CD14-positive monocyte (primary cell): ENCODE measurements at regions not wholly inside any gene's neighbourhood (a gene's known extent, or its start where the extent isn't known, plus 50 kb on each side); places are given as distances from the start of the nearest gene placed in this dataset.

ENCODE experiments used
- DNase-seq, 3 donors: peaks; one replicate each; pipeline ENCODE4 v3.0.0-alpha.2; 2011 to 2022
- H2AFZ ChIP-seq: 2 replicates; pipeline ENCODE4 v1.6.0; 2012; ENCODE audit warnings: mild to moderate bottlenecking, low read depth, low read length, inconsistent platforms; ENCODE audit not compliant: insufficient read depth, poor library complexity, severe bottlenecking
- H3K27ac ChIP-seq, 2 donors: 1 replicate in 1 of 2; 2 replicates in 1 of 2; pipeline ENCODE4 v1.5.1; 2012 to 2013; ENCODE audit warnings: low read length in 2 of 2, control low read depth in 1 of 2, inconsistent platforms in 1 of 2, low read depth in 1 of 2, mild to moderate bottlenecking in 1 of 2
- H3K27me3 ChIP-seq, 2 donors: one replicate each; pipeline versions ENCODE4 v1.6.0 to v1.6.1; 2011 to 2013; ENCODE audit warnings: low read length in 2 of 2; ENCODE audit not compliant: control insufficient read depth in 2 of 2, insufficient read depth in 2 of 2
- H3K36me3 ChIP-seq, 2 donors: replicated peaks in 1 of 2; 1 replicate in 1 of 2; 2 replicates in 1 of 2; pipeline versions ENCODE4 v1.5.1 to v1.6.1; 2012 to 2013; ENCODE audit warnings: low read length in 2 of 2, control low read depth in 1 of 2, inconsistent platforms in 1 of 2, mild to moderate bottlenecking in 1 of 2; ENCODE audit not compliant: insufficient read depth in 2 of 2, control insufficient read depth in 1 of 2
- H3K4me1 ChIP-seq, 2 donors: 1 replicate in 1 of 2; 2 replicates in 1 of 2; pipeline versions ENCODE4 v1.5.1 to v1.6.1; 2012 to 2013; ENCODE audit warnings: low read length in 2 of 2, control low read depth in 1 of 2, inconsistent platforms in 1 of 2, mild to moderate bottlenecking in 1 of 2, moderate library complexity in 1 of 2; ENCODE audit not compliant: insufficient read depth in 2 of 2, control insufficient read depth in 1 of 2
- H3K4me2 ChIP-seq: replicated peaks from 2 replicates; pipeline ENCODE3; 2012; ENCODE audit warnings: low read length, moderate library complexity, mild to moderate bottlenecking; ENCODE audit not compliant: poor library complexity, severe bottlenecking; ENCODE audit errors: extremely low read depth
- H3K4me3 ChIP-seq, 3 experiments: fragments of 200-600 bp in 1 of 3; sonication (generic) in 1 of 3; replicated peaks in 1 of 3; 1 replicate in 2 of 3; 2 replicates in 1 of 3; pipeline ENCODE4 v1.5.1; 2011 to 2013; ENCODE audit warnings: low read length in 3 of 3, mild to moderate bottlenecking in 3 of 3, control low read depth in 2 of 3, low read depth in 2 of 3, inconsistent platforms in 1 of 3, moderate library complexity in 1 of 3
- H3K79me2 ChIP-seq: 2 replicates; pipeline ENCODE4 v1.6.0; 2012; ENCODE audit warnings: mild to moderate bottlenecking, control low read depth, inconsistent platforms, low read length, moderate library complexity; ENCODE audit not compliant: insufficient read depth
- H3K9ac ChIP-seq: 2 replicates; pipeline ENCODE4 v1.6.0; 2017; ENCODE audit warnings: low read length, mild to moderate bottlenecking; ENCODE audit not compliant: insufficient read depth, poor library complexity, severe bottlenecking
- H3K9me3 ChIP-seq, 2 donors: replicated peaks in 1 of 2; 1 replicate in 1 of 2; 2 replicates in 1 of 2; pipeline versions ENCODE4 v1.5.1 to v1.6.1; 2012 to 2013; ENCODE audit warnings: low read length in 2 of 2, control low read depth in 1 of 2; ENCODE audit not compliant: control insufficient read depth in 1 of 2, insufficient read depth in 1 of 2
- H4K20me1 ChIP-seq: 2 replicates; pipeline ENCODE4 v1.6.0; 2012; ENCODE audit warnings: mild to moderate bottlenecking, low read length, control low read depth, moderate library complexity; ENCODE audit not compliant: insufficient read depth
- H3K27ac Mint-ChIP-seq, 7 donors: one replicate each; pipeline ENCODE4 v1.8.0; 2020; ENCODE audit warnings: mild to moderate bottlenecking in 7 of 7, mixed read lengths in 7 of 7, moderate library complexity in 6 of 7, inconsistent platforms in 2 of 7
- H3K27me3 Mint-ChIP-seq, 3 donors: one replicate each; pipeline ENCODE4 v1.8.0; 2021 to 2022; ENCODE audit warnings: low read depth in 3 of 3, mild to moderate bottlenecking in 3 of 3, mixed read lengths in 3 of 3, moderate library complexity in 3 of 3, inconsistent platforms in 1 of 3
- H3K36me3 Mint-ChIP-seq, 2 donors: one replicate each; pipeline ENCODE4 v1.8.0; 2020; ENCODE audit warnings: mixed read lengths in 2 of 2, inconsistent platforms in 1 of 2, mild to moderate bottlenecking in 1 of 2
- H3K4me1 Mint-ChIP-seq: one replicate; pipeline ENCODE4 v1.8.0; 2020; ENCODE audit warnings: mild to moderate bottlenecking, mixed read lengths
- H3K4me3 Mint-ChIP-seq, 2 donors: one replicate each; pipeline ENCODE4 v1.8.0; 2020; ENCODE audit warnings: mild to moderate bottlenecking in 2 of 2, mixed read lengths in 2 of 2, moderate library complexity in 1 of 2
- H3K9me3 Mint-ChIP-seq, 7 donors: one replicate each; pipeline ENCODE4 v1.8.0; 2020 to 2022; ENCODE audit warnings: mixed read lengths in 7 of 7, mild to moderate bottlenecking in 6 of 7, moderate library complexity in 6 of 7, inconsistent platforms in 2 of 7
- WGBS: methylation state at CpG from one replicate; pipeline ENCODE4 v1.1.5; 2013; ENCODE audit warnings: missing lambda C conversion rate; ENCODE audit not compliant: insufficient coverage; 5-methylcytosine and 5-hydroxymethylcytosine counted together
- intact Hi-C, 2 donors: fragments of 100-400 bp; cut with micrococcal nuclease; formaldehyde crosslinking; loops; one replicate each; pipeline versions ENCODE4 v1.15.0 to v1.15.1; 2023
- TF ChIP-seq, protein P1 (sequence below): fragments of 200-600 bp; IDR thresholded peaks from one replicate; pipeline ENCODE4 v1.8.0; 2022; ENCODE audit warnings: antibody characterized with exemption, mild to moderate bottlenecking

DNA sequence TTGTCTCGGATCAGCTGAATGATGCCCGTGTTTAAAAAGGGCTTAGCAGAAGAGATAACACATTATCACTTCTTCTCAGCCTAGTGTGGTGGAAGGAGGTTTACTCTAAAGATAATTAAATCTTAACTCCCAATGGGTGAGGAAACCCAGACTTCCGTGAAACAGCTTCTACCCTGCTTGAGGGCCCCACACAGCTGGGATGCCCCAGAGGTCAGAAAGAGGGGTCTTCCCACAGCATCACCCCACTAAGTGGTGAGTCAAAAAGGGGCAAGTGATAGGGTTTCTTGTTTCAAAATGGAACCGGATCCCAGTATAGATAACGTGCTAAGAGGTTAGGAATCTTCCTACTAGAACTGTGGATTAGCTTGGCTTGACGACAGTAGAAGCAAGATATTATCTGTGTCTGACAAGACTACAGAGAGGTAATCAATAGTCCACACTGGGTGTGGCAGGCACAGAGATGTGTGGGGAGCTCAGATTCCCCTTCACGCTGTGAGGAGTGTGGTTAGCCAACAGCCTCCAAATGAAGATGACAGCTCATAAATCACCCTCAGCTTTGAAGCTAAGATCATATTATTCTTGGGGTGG lies 129.6 kb upstream of the COPS8 start:
- intact Hi-C loops, result no loop called here
- Histone ChIP-seq H3K36me3 (no peaks in the 10 kb centered on the region), H3K4me1 (no peaks in the 10 kb centered on the region), H3K27ac (no peak overlapping the region), H3K79me2 (no peaks in the 10 kb centered on the region), H3K4me3 (no peak overlapping the region), H3K27me3 (peaks cover 0 to 8% of the 10 kb centered on the region in 2 donors), H3K9ac (no peak overlapping the region), H2AFZ (no peak overlapping the region), H3K9me3 (peaks cover 0 to 6% of the 10 kb centered on the region in 2 donors), H4K20me1 (no peaks in the 10 kb centered on the region), H3K4me2 (no peak overlapping the region)
- H3K4me3 Mint-ChIP-seq, result no peak overlapping the region
- H3K27ac Mint-ChIP-seq, result no peak overlapping the region
- peaks cover 4% of the 10 kb centered on the region for H3K4me1 Mint-ChIP-seq
- 100% methylated on average over 1 of the region's 7 CpGs for WGBS
- no peak for DNase-seq
- peaks cover 5 to 22% (median 16%) of the 10 kb centered on the region in 7 donors for H3K9me3 Mint-ChIP-seq
- H3K27me3 Mint-ChIP-seq, result peaks cover 6 to 19% (median 10%) of the 10 kb centered on the region in 3 donors
- H3K36me3 Mint-ChIP-seq, result peaks cover 0 to 2% of the 10 kb centered on the region in 2 donors
- TF ChIP-seq, protein P1, sequence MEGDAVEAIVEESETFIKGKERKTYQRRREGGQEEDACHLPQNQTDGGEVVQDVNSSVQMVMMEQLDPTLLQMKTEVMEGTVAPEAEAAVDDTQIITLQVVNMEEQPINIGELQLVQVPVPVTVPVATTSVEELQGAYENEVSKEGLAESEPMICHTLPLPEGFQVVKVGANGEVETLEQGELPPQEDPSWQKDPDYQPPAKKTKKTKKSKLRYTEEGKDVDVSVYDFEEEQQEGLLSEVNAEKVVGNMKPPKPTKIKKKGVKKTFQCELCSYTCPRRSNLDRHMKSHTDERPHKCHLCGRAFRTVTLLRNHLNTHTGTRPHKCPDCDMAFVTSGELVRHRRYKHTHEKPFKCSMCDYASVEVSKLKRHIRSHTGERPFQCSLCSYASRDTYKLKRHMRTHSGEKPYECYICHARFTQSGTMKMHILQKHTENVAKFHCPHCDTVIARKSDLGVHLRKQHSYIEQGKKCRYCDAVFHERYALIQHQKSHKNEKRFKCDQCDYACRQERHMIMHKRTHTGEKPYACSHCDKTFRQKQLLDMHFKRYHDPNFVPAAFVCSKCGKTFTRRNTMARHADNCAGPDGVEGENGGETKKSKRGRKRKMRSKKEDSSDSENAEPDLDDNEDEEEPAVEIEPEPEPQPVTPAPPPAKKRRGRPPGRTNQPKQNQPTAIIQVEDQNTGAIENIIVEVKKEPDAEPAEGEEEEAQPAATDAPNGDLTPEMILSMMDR, result no peak

DNA sequence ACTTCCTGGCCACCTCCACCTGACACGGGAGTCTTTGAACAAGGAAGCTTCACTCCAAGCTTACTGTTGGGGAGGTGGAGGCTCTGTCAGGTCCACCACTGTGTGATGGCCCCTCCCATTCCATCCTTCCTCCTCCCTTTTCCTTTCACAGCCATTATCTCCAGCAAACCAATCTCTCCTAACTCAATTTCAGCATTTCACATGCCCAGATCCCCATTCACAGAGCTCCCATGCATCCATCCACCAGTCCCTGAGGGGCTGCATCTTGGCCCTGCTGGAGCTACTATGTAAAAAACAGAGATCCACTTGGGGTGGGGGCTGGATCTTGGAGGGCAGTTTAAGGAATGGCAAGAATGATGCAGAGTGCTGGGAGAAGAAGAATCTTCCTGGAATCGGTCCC lies 129.0 kb upstream of the COPS8 start:
- peaks cover 1 to 19% (median 11%) of the 10 kb centered on the region in 7 donors for H3K9me3 Mint-ChIP-seq
- no peaks in the 10 kb centered on the region for H4K20me1 ChIP-seq
- DNase-seq, result no peak
- H3K4me1 Mint-ChIP-seq, result peaks cover 4% of the 10 kb centered on the region
- peaks cover 0 to 2% of the 10 kb centered on the region in 2 donors for H3K36me3 Mint-ChIP-seq
- H3K27me3 ChIP-seq, result peaks cover 0 to 8% of the 10 kb centered on the region in 2 donors
- TF ChIP-seq, protein P1, result no peak
- no CpG with 5 or more reads among the region's 2 CpGs for WGBS
- H3K27ac ChIP-seq, result no peak overlapping the region
- H3K36me3 ChIP-seq, result no peaks in the 10 kb centered on the region
- no peak overlapping the region for H3K9ac ChIP-seq
- intact Hi-C loops, result no loop called here
- H3K4me1 ChIP-seq, result no peaks in the 10 kb centered on the region
- H3K4me3 Mint-ChIP-seq, result no peak overlapping the region
- peaks cover 6 to 19% (median 10%) of the 10 kb centered on the region in 3 donors for H3K27me3 Mint-ChIP-seq
- H3K4me3 ChIP-seq, result no peak overlapping the region
- H3K4me2 ChIP-seq, result no peak overlapping the region
- H3K9me3 ChIP-seq, result peaks cover 0 to 4% of the 10 kb centered on the region in 2 donors
- no peak overlapping the region for H2AFZ ChIP-seq
- no peak overlapping the region for H3K27ac Mint-ChIP-seq
- H3K79me2 ChIP-seq, result no peaks in the 10 kb centered on the region
